MG63 (cell line): ENCODE measurements at regions not wholly inside any gene's neighbourhood (a gene's known extent, or its start where the extent isn't known, plus 50 kb on each side); places are given as distances from the start of the nearest gene placed in this dataset.

Source experiments
- DNase-seq: peaks from one replicate; pipeline ENCODE4 v3.0.0-alpha.2; 2020
- H3K27me3 ChIP-seq: fragments of 250-450 bp; sonication (Bioruptor Pico); 2 replicates; pipeline ENCODE4 v1.5.1; 2020; ENCODE audit warnings: mild to moderate bottlenecking, moderate library complexity
- H3K36me3 ChIP-seq: fragments of 250-450 bp; sonication (Bioruptor Pico); 2 replicates; pipeline ENCODE4 v1.5.1; 2020; ENCODE audit warnings: mild to moderate bottlenecking, moderate library complexity
- H3K4me3 ChIP-seq: fragments of 250-450 bp; sonication (Bioruptor Pico); 2 replicates; pipeline ENCODE4 v1.5.1; 2020; ENCODE audit warnings: mild to moderate bottlenecking, moderate library complexity
- H3K9me3 ChIP-seq: fragments of 250-450 bp; sonication (Bioruptor Pico); 2 replicates; pipeline ENCODE4 v1.5.1; 2020; ENCODE audit warnings: mild to moderate bottlenecking, moderate library complexity

GRCh38 chr6:126513198-126513597 is 173.3 kb downstream of the CENPW start:
- H3K9me3 ChIP-seq = no peaks in the 10 kb centered on the region
- H3K36me3 ChIP-seq = no peaks in the 10 kb centered on the region
- no peak for DNase-seq
- no peak overlapping the region for H3K4me3 ChIP-seq
- no peaks in the 10 kb centered on the region for H3K27me3 ChIP-seq

GRCh38 chr6:126516411-126516810 is 176.5 kb downstream of the CENPW start:
- H3K9me3 ChIP-seq = peaks cover 2% of the 10 kb centered on the region; the same call in 1 of the 2 replicates
- no peak overlapping the region for H3K4me3 ChIP-seq
- H3K27me3 ChIP-seq = no peaks in the 10 kb centered on the region
- H3K36me3 ChIP-seq = no peaks in the 10 kb centered on the region
- DNase-seq = no peak

GRCh38 chr6:126524811-126525326 is 185.0 kb downstream of the CENPW start:
- Histone ChIP-seq H3K9me3 (no peaks in the 10 kb centered on the region), H3K27me3 (no peaks in the 10 kb centered on the region), H3K36me3 (no peaks in the 10 kb centered on the region), H3K4me3 (no peak overlapping the region)
- no peak for DNase-seq

- Histone ChIP-seq H3K36me3 (no peaks in the 10 kb centered on the region), H3K9me3 (no peaks in the 10 kb centered on the region), H3K4me3 (no peak overlapping the region), H3K27me3 (no peaks in the 10 kb centered on the region)
- DNase-seq = no peak
These were observed 186.6 kb downstream of the CENPW start for GRCh38 chr6:126526547-126526946.

- Histone ChIP-seq H3K4me3 (no peak overlapping the region), H3K27me3 (no peaks in the 10 kb centered on the region), H3K36me3 (no peaks in the 10 kb centered on the region), H3K9me3 (no peaks in the 10 kb centered on the region)
- DNase-seq = no peak
These were observed 187.2 kb downstream of the CENPW start for GRCh38 chr6:126526996-126527606.

GRCh38 chr6:126529637-126530362 is 189.9 kb downstream of the CENPW start:
- H3K9me3 ChIP-seq = no peaks in the 10 kb centered on the region
- no peaks in the 10 kb centered on the region for H3K27me3 ChIP-seq
- H3K4me3 ChIP-seq = no peak overlapping the region
- DNase-seq = no peak
- H3K36me3 ChIP-seq = no peaks in the 10 kb centered on the region

GRCh38 chr6:126530775-126531174 is 190.9 kb downstream of the CENPW start:
- Histone ChIP-seq H3K27me3 (no peaks in the 10 kb centered on the region), H3K4me3 (no peak overlapping the region), H3K36me3 (no peaks in the 10 kb centered on the region), H3K9me3 (no peaks in the 10 kb centered on the region)
- DNase-seq = no peak

GRCh38 chr6:126531286-126531685 is 191.4 kb downstream of the CENPW start:
- Histone ChIP-seq H3K9me3 (no peaks in the 10 kb centered on the region), H3K36me3 (no peaks in the 10 kb centered on the region), H3K27me3 (no peaks in the 10 kb centered on the region), H3K4me3 (no peak overlapping the region)
- no peak for DNase-seq

- H3K27me3 ChIP-seq = no peaks in the 10 kb centered on the region
- DNase-seq = no peak
These were observed 191.9 kb downstream of the CENPW start for GRCh38 chr6:126531840-126532239.

GRCh38 chr6:126534401-126534800 is 194.5 kb downstream of the CENPW start:
- H3K36me3 ChIP-seq = no peaks in the 10 kb centered on the region
- no peak overlapping the region for H3K4me3 ChIP-seq
- H3K9me3 ChIP-seq = no peaks in the 10 kb centered on the region
- DNase-seq = no peak
- H3K27me3 ChIP-seq = no peaks in the 10 kb centered on the region

More at GRCh38 chr6:126531840-126532239, 191.9 kb downstream of the CENPW start:
- Histone ChIP-seq H3K9me3 (no peaks in the 10 kb centered on the region), H3K36me3 (no peaks in the 10 kb centered on the region), H3K4me3 (no peak overlapping the region)

- H3K36me3 ChIP-seq = no peaks in the 10 kb centered on the region
- no peak for DNase-seq
- no peaks in the 10 kb centered on the region for H3K27me3 ChIP-seq
- H3K4me3 ChIP-seq = no peak overlapping the region
- H3K9me3 ChIP-seq = no peaks in the 10 kb centered on the region
These were observed 195.2 kb downstream of the CENPW start for GRCh38 chr6:126535138-126535537.

- H3K36me3 ChIP-seq = no peaks in the 10 kb centered on the region
- H3K4me3 ChIP-seq = no peak overlapping the region
- H3K27me3 ChIP-seq = no peaks in the 10 kb centered on the region
- no peak for DNase-seq
- H3K9me3 ChIP-seq = no peaks in the 10 kb centered on the region
These were observed 195.7 kb downstream of the CENPW start for GRCh38 chr6:126535595-126535994.

GRCh38 chr6:126537061-126537816 is 197.3 kb downstream of the CENPW start:
- DNase-seq = no peak
- no peaks in the 10 kb centered on the region for H3K27me3 ChIP-seq
- H3K9me3 ChIP-seq = no peaks in the 10 kb centered on the region
- no peaks in the 10 kb centered on the region for H3K36me3 ChIP-seq
- no peak overlapping the region for H3K4me3 ChIP-seq

GRCh38 chr6:126539022-126539421 is 199.1 kb downstream of the CENPW start:
- Histone ChIP-seq H3K4me3 (no peak overlapping the region), H3K36me3 (no peaks in the 10 kb centered on the region), H3K27me3 (no peaks in the 10 kb centered on the region), H3K9me3 (no peaks in the 10 kb centered on the region)
- no peak for DNase-seq

- H3K27me3 ChIP-seq = no peaks in the 10 kb centered on the region
- DNase-seq = no peak
- H3K36me3 ChIP-seq = no peaks in the 10 kb centered on the region
- no peaks in the 10 kb centered on the region for H3K9me3 ChIP-seq
- no peak overlapping the region for H3K4me3 ChIP-seq
These were observed 200.2 kb downstream of the CENPW start for GRCh38 chr6:126540161-126540560.

- DNase-seq = no peak
- Histone ChIP-seq H3K9me3 (no peaks in the 10 kb centered on the region), H3K36me3 (no peaks in the 10 kb centered on the region), H3K27me3 (no peaks in the 10 kb centered on the region), H3K4me3 (no peak overlapping the region)
These were observed 202.0 kb downstream of the CENPW start for GRCh38 chr6:126541806-126542491.
